K562 (cell line): ENCODE measurements at regions not wholly inside any gene's neighbourhood (a gene's known extent, or its start where the extent isn't known, plus 50 kb on each side); places are given as distances from the start of the nearest gene placed in this dataset.

Experiments used
- ATAC-seq: fragments of 200-7000 bp; cut with Tn5 transposase; 3 replicates; pipeline ENCODE4 v1.9.1; 2020; ENCODE audit warnings: moderate library complexity
- BruUV-seq: library from RNA; stranded (reverse); fragments of 400-500 nt; replicated peaks from 2 replicates; lab custom pipeline; 2021; lab: Mats Ljungman, UMichigan
- CTCF ChIA-PET: fragments of 300-600 bp; formaldehyde crosslinking; extraction: SDS; loops from one replicate; lab custom pipeline; 2021; ENCODE audit warnings: low intra/inter-chr PET ratio; lab: Yijun Ruan, JAX
- POLR2A ChIA-PET: fragments of 300-600, 350-650 bp; sonication (Branson Sonifier 250); formaldehyde crosslinking; extraction: SDS; loops from one replicate; lab custom pipeline; 2021; ENCODE audit warnings: antibody characterized with exemption, inconsistent platforms; lab: Yijun Ruan, JAX
- DNase-seq, 4 experiments: peaks; one replicate each; pipeline versions ENCODE4 v3.0.0 to v3.0.0-alpha.2; 2011 to 2018; ENCODE audit warnings: low spot score in 3 of 4, mixed read lengths in 3 of 4; ENCODE audit errors: extremely low read depth in 1 of 4
- FAIRE-seq: peaks from 2 replicates; lab custom pipeline; 2011; peaks lifted over from hg19 to GRCh38; lab: Jason Lieb, UNC
- H2AFZ ChIP-seq: 2 replicates; pipeline ENCODE4 v1.6.0; 2011; ENCODE audit warnings: low read depth, low read length, control low read depth, inconsistent platforms
- H3K27ac ChIP-seq: fragments of 200-600 bp; 3 replicates; pipeline ENCODE4 v1.8.0; 2011; ENCODE audit warnings: low read depth, mild to moderate bottlenecking, control low read depth, inconsistent platforms, low read length, moderate library complexity, mixed read lengths; ENCODE audit errors: extremely low read depth
- H3K27me3 ChIP-seq, 2 experiments: fragments of 300-600 bp in 1 of 2; 2 replicates in 1 of 2; 3 replicates in 1 of 2; pipeline versions ENCODE4 v1.6.0 to v1.8.0; 2011; ENCODE audit warnings: inconsistent platforms in 2 of 2, low read length in 2 of 2, mild to moderate bottlenecking in 1 of 2, mixed read lengths in 1 of 2, moderate library complexity in 1 of 2; ENCODE audit not compliant: control insufficient read depth in 2 of 2, insufficient read depth in 2 of 2
- H3K36me3 ChIP-seq: fragments of 300-600 bp; 3 replicates; pipeline ENCODE4 v1.8.0; 2011; ENCODE audit warnings: mild to moderate bottlenecking, low read length, inconsistent platforms; ENCODE audit not compliant: control insufficient read depth, insufficient read depth
- H3K4me1 ChIP-seq, 2 experiments: fragments of 200-600 bp in 1 of 2; replicated peaks in 1 of 2; 2 replicates in 1 of 2; 3 replicates in 1 of 2; pipeline versions ENCODE4 v1.5.1 to v1.8.0; 2011; ENCODE audit warnings: inconsistent platforms in 2 of 2, low read length in 2 of 2, mild to moderate bottlenecking in 1 of 2, mixed read lengths in 1 of 2, moderate library complexity in 1 of 2; ENCODE audit not compliant: control insufficient read depth in 2 of 2, insufficient read depth in 2 of 2
- H3K4me2 ChIP-seq: 2 replicates; pipeline ENCODE4 v1.6.1; 2011; ENCODE audit warnings: low read length, control low read depth, inconsistent platforms, mixed read lengths; ENCODE audit not compliant: insufficient read depth
- H3K4me3 ChIP-seq: fragments of 200-600 bp; sonication (generic), shearing (Covaris generic); 2 replicates; pipeline ENCODE4 v1.5.1; 2016; ENCODE audit warnings: control low read depth, inconsistent platforms
- H3K79me2 ChIP-seq: fragments of 200-600 bp; 3 replicates; pipeline ENCODE4 v1.8.0; 2011; ENCODE audit warnings: low read length, inconsistent platforms; ENCODE audit not compliant: control insufficient read depth, insufficient read depth
- H3K9ac ChIP-seq, 2 experiments: 2 replicates each; pipeline versions ENCODE4 v1.6.0 to v1.6.1; 2011; ENCODE audit warnings: low read depth in 2 of 2, low read length in 2 of 2, control low read depth in 1 of 2, inconsistent platforms in 1 of 2, mild to moderate bottlenecking in 1 of 2, mixed read lengths in 1 of 2; ENCODE audit not compliant: insufficient read depth in 1 of 2
- H3K9me1 ChIP-seq: one replicate; pipeline ENCODE4 v1.6.0; 2011; ENCODE audit warnings: inconsistent platforms, mild to moderate bottlenecking, low read length, moderate library complexity; ENCODE audit not compliant: control insufficient read depth, insufficient read depth
- H3K9me3 ChIP-seq: replicated peaks from 2 replicates; pipeline ENCODE4 v1.5.1; 2011; ENCODE audit warnings: low read depth, low read length, inconsistent platforms; ENCODE audit not compliant: control insufficient read depth, insufficient read depth
- H4K20me1 ChIP-seq: replicated peaks from 2 replicates; pipeline ENCODE4 v1.6.1; 2011; ENCODE audit warnings: low read length, inconsistent platforms, mixed read lengths; ENCODE audit not compliant: control insufficient read depth, insufficient read depth
- BMI1 ChIP-seq: fragments of 150-350 bp; IDR thresholded peaks from 2 replicates; pipeline ENCODE4 v1.6.1; 2014; ENCODE audit warnings: low read length
- CBX1 ChIP-seq: sonication (generic); IDR thresholded peaks from 2 replicates; pipeline ENCODE4 v1.6.1; 2016; ENCODE audit warnings: antibody characterized with exemption, low read depth, mild to moderate bottlenecking
- CEBPB ChIP-seq: fragments of 450-650 bp; IDR thresholded peaks from 2 replicates; pipeline ENCODE4 v1.6.1; 2016; ENCODE audit warnings: missing genetic modification characterization, missing compliant biosample characterization
- COPS2 ChIP-seq: fragments of 450-650 bp; conservative IDR thresholded peaks from 2 replicates; pipeline ENCODE4 v1.6.1; 2016; ENCODE audit warnings: mild to moderate bottlenecking, moderate library complexity
- EHMT2 ChIP-seq: fragments of 450-650 bp; IDR thresholded peaks from 2 replicates; pipeline ENCODE4 v1.6.1; 2018; ENCODE audit warnings: antibody characterized with exemption
- GTF2A2 ChIP-seq: IDR thresholded peaks from 2 replicates; pipeline ENCODE4 v1.6.1; 2016; ENCODE audit warnings: mild to moderate bottlenecking, missing genetic modification characterization, missing compliant biosample characterization
- JUNB ChIP-seq: fragments of 450-650 bp; formaldehyde crosslinking; conservative IDR thresholded peaks from 2 replicates; pipeline ENCODE4 v1.4.0; 2020; ENCODE audit warnings: mild to moderate bottlenecking
- KLF1 ChIP-seq: fragments of 450-650 bp; IDR thresholded peaks from 2 replicates; pipeline ENCODE4 v1.6.1; 2016; ENCODE audit warnings: missing genetic modification characterization, missing compliant biosample characterization
- KLF13 ChIP-seq: fragments of 450-650 bp; IDR thresholded peaks from 2 replicates; pipeline ENCODE4 v1.6.1; 2016; ENCODE audit warnings: missing genetic modification characterization, low read depth, mild to moderate bottlenecking, missing compliant biosample characterization, moderate library complexity, borderline replicate concordance
- MAFF ChIP-seq: IDR thresholded peaks from 2 replicates; pipeline ENCODE4 v1.6.1; 2012; ENCODE audit warnings: low read length, improper control_type of control experiment
- PCBP1 ChIP-seq: fragments of 200-400 bp; formaldehyde crosslinking; IDR thresholded peaks from 2 replicates; pipeline ENCODE4 v1.6.1; 2018; ENCODE audit warnings: mild to moderate bottlenecking, low read depth, low read length; ENCODE audit not compliant: poor library complexity, severe bottlenecking
- RBM22 ChIP-seq: fragments of 200-400 bp; formaldehyde crosslinking; IDR thresholded peaks from 2 replicates; pipeline ENCODE4 v1.6.1; 2018; ENCODE audit warnings: low read length, low read depth; ENCODE audit not compliant: poor library complexity, severe bottlenecking
- TARDBP ChIP-seq: fragments of 450-650 bp; IDR thresholded peaks from 2 replicates; pipeline ENCODE4 v1.6.1; 2016
- THRAP3 ChIP-seq: fragments of 450-650 bp; IDR thresholded peaks from 2 replicates; pipeline ENCODE4 v1.6.1; 2016; ENCODE audit warnings: mild to moderate bottlenecking, inconsistent platforms, borderline replicate concordance
- ZBTB33 ChIP-seq: sonication (generic); formaldehyde crosslinking; IDR thresholded peaks from 2 replicates; pipeline ENCODE4 v1.8.1; 2023; ENCODE audit warnings: mild to moderate bottlenecking, missing genetic modification reagents
- ZFP36 ChIP-seq: fragments of 150-350 bp; IDR thresholded peaks from 2 replicates; pipeline ENCODE4 v1.6.1; 2018; ENCODE audit warnings: low read length, low read depth; ENCODE audit not compliant: partially characterized antibody
- ZNF586 ChIP-seq: fragments of 450-650 bp; formaldehyde crosslinking; conservative IDR thresholded peaks from 2 replicates; pipeline ENCODE4 v1.4.0; 2020; ENCODE audit warnings: mild to moderate bottlenecking, moderate library complexity
- WGBS: fragments of 100-300 bp; shearing (Covaris generic); methylation state at CpG from one replicate; pipeline ENCODE4 v1.1.6; 2016; ENCODE audit warnings: low coverage, mixed read lengths; ENCODE audit not compliant: insufficient coverage; ENCODE audit errors: missing lambda C conversion rate; 5-methylcytosine and 5-hydroxymethylcytosine counted together
- in situ Hi-C: fragments of 300-500 bp; cut with MboI; formaldehyde crosslinking; loops from 4 replicates; pipeline ENCODE4 v1.15.0; 2018; ENCODE audit warnings: inconsistent platforms, mixed read lengths
- intact Hi-C: fragments of 100-400 bp; cut with micrococcal nuclease; formaldehyde crosslinking; loops from 2 replicates; pipeline ENCODE4 v1.14.2; 2022
- TF ChIP-seq, protein P1 (sequence below): fragments of 450-650 bp; formaldehyde crosslinking; IDR thresholded peaks from 2 replicates; pipeline ENCODE4 v1.4.0; 2020; ENCODE audit warnings: mild to moderate bottlenecking
- TF ChIP-seq, protein P2 (sequence below): conservative IDR thresholded peaks from 2 replicates; pipeline ENCODE4 v1.6.1; 2011; ENCODE audit warnings: low read depth, mild to moderate bottlenecking, low read length; ENCODE audit not compliant: control insufficient read depth

DNA sequence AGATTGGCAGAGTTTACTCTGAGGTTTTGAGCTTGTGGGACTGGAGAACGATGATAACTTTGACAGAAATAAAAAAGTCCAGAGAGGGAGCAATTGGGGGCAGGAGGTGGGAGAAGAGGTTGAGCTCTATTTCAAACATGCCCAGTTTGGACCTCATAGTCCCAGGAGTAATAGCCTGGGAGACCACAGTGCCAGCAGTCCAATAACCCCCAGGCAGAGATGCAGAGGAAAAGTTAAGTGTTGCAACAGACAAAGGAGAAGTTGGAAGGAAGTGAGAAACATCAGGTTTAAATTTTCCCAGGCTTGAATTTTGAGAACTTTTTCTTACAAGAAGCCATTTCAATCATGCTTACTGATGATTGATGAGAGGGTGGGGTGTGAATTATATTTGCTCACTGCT lies 117.0 kb upstream of the GHR start:
- Histone ChIP-seq H3K36me3 (no peaks in the 10 kb centered on the region), H2AFZ (no peak overlapping the region)
- WGBS, result 4% methylated on average over 1 of the region's 1 CpG

More for the DNA sequence above, 117.0 kb upstream of the GHR start:
- CTCF ChIA-PET, result no interaction called here
- Histone ChIP-seq H3K79me2 (no peaks in the 10 kb centered on the region), H4K20me1 (no peaks in the 10 kb centered on the region), H3K9me1 (no peaks in the 10 kb centered on the region), H3K27ac (no peak overlapping the region), H3K4me1 (no peaks in the 10 kb centered on the region), H3K4me3 (no peak overlapping the region), H3K9ac (no peak overlapping the region), H3K9me3 (no peaks in the 10 kb centered on the region; the same call in 1 of the 2 replicates), H3K27me3 (no peaks in the 10 kb centered on the region), H3K4me2 (no peak overlapping the region)
- intact Hi-C loops, result no loop called here
- no peak for DNase-seq
- in situ Hi-C loops, result no loop called here
- no peak for ATAC-seq
- POLR2A ChIA-PET, result no interaction called here
- no peak for FAIRE-seq
- TF ChIP-seq BMI1, result no peak
- no peak for TF ChIP-seq THRAP3
- TF ChIP-seq KLF1, result no peak
- no peak for TF ChIP-seq KLF13 (tag)
- no peak for TF ChIP-seq ZBTB33 (CRISPR knock-in tag)
- TF ChIP-seq GTF2A2 (tag), result no peak
- TF ChIP-seq TARDBP, result no peak
- no peak for TF ChIP-seq PCBP1
- TF ChIP-seq RBM22, result no peak
- TF ChIP-seq MAFF, result no peak
- TF ChIP-seq CEBPB (tag), result no peak
- TF ChIP-seq ZFP36, result no peak
- TF ChIP-seq, protein P1, sequence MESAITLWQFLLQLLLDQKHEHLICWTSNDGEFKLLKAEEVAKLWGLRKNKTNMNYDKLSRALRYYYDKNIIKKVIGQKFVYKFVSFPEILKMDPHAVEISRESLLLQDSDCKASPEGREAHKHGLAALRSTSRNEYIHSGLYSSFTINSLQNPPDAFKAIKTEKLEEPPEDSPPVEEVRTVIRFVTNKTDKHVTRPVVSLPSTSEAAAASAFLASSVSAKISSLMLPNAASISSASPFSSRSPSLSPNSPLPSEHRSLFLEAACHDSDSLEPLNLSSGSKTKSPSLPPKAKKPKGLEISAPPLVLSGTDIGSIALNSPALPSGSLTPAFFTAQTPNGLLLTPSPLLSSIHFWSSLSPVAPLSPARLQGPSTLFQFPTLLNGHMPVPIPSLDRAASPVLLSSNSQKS (CRISPR knock-in tag), result no peak
- TF ChIP-seq ZNF586 (CRISPR knock-in tag), result no peak
- TF ChIP-seq JUNB (CRISPR knock-in tag), result no peak
- TF ChIP-seq, protein P2, sequence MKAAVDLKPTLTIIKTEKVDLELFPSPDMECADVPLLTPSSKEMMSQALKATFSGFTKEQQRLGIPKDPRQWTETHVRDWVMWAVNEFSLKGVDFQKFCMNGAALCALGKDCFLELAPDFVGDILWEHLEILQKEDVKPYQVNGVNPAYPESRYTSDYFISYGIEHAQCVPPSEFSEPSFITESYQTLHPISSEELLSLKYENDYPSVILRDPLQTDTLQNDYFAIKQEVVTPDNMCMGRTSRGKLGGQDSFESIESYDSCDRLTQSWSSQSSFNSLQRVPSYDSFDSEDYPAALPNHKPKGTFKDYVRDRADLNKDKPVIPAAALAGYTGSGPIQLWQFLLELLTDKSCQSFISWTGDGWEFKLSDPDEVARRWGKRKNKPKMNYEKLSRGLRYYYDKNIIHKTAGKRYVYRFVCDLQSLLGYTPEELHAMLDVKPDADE, result no peak
- no peak for TF ChIP-seq COPS2
- no peak for TF ChIP-seq CBX1
- no peak for TF ChIP-seq EHMT2
- BruUV-seq, result no TSS peak
